Epithelial cell of prostate (primary cell): ENCODE measurements at regions not wholly inside any gene's neighbourhood (a gene's known extent, or its start where the extent isn't known, plus 50 kb on each side); places are given as distances from the start of the nearest gene placed in this dataset.
A peak's percentile ranks its signal among the peaks of the same experiment; 100 is the strongest.
"Not testable (repeated sequence)": the region's sequence is repeated elsewhere in the genome, so short reads cannot be mapped to it uniquely, and the experiment has no call there.

Experiments
- DNase-seq: peaks from one replicate; pipeline ENCODE4 v3.0.0-alpha.2; 2011; ENCODE audit warnings: low read depth, low spot score
- H3K27ac ChIP-seq: fragments of 450-650 bp; 2 replicates; pipeline ENCODE4 v1.5.1; 2017; ENCODE audit warnings: mild to moderate bottlenecking

GRCh38 chr6:78489874-78490273, 377.5 kb upstream of the IRAK1BP1 start:
- peak; percentile 8 for DNase-seq
- H3K27ac ChIP-seq: no peak overlapping the region

DNA sequence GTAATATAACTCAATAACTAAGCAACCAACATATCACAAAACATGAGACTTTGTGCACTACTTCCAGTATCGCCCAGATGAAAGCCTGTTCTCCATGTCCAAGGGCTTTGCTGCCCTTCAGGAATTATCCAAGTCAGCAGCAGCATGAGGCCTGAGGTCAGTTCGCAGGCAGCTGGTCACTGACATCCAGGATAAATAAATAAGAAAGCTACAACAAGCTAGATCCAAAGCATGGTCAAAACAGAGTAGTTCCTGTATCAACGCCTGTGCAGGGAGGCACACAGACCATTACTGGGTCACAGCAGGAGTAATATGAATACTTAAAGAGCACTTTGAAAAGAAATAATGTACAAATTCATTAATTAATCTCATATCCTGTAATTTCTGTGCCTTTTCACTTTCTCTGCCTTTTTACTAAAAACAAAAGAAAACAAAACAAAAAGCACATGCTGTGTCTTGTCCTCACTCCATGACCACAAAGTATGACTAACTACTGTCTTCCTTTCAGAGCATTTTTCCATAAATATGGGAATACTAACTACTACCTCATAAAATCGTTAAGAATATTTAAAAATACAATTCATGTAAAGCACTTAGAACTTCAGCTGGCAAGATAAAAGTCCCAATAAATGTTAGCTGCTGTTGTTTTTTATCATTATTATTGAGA, 374.9 kb upstream of the IRAK1BP1 start:
- DNase-seq: no peak
- peak overlapping the region; percentile 1 for H3K27ac ChIP-seq

GRCh38 chr6:78500299-78501089, 366.9 kb upstream of the IRAK1BP1 start:
- H3K27ac ChIP-seq: no peak overlapping the region
- no peak for DNase-seq

- H3K27ac ChIP-seq: no peak overlapping the region
- DNase-seq: no peak
These were observed 364.9 kb upstream of the IRAK1BP1 start for GRCh38 chr6:78502386-78502887.

GRCh38 chr6:78505178-78505577, 362.2 kb upstream of the IRAK1BP1 start:
- DNase-seq: no peak

GRCh38 chr6:78511009-78511408, 356.3 kb upstream of the IRAK1BP1 start:
- no peak overlapping the region for H3K27ac ChIP-seq
- DNase-seq: no peak

More at GRCh38 chr6:78505178-78505577, 362.2 kb upstream of the IRAK1BP1 start:
- no peak overlapping the region for H3K27ac ChIP-seq

DNA sequence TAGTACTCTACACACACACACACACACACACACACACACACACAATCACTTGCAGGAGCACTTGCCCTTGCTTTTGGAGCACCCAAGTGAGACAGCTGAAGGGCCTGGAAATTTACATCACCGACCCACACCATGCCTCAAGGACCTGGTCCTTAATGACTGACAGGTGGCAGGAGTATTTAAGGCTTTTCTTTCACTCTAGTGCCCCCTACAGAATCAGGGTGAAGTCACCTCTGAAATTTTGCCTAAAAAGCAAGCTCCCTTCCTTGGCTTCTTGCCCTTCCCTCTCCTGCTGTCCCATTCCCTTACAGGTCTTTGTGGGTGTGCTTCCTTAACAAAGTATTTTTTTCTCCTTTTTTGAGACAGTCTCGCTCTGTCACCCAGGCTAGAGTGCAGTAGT, 353.5 kb upstream of the IRAK1BP1 start:
- H3K27ac ChIP-seq: no peak overlapping the region
- no peak for DNase-seq

DNA sequence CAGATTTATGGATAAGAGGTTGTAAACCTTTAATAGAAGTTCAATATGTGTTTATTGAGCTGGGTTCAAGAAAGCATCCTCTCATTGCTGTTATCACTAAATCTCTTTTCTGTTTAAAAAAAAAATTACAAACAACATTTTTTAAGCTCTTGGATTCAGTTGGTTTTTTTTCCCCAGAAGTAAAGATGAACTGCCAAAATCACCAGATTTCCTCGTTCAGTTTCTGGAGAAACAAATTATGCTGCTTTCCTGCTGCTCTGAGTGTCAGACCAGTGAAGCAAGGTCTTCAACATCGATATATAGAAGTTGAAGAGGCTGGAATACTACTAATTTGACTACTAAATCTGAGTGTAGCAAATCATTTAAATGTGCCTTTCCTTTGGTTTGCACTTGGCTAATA, 352.1 kb upstream of the IRAK1BP1 start:
- no peak overlapping the region for H3K27ac ChIP-seq
- no peak for DNase-seq

DNA sequence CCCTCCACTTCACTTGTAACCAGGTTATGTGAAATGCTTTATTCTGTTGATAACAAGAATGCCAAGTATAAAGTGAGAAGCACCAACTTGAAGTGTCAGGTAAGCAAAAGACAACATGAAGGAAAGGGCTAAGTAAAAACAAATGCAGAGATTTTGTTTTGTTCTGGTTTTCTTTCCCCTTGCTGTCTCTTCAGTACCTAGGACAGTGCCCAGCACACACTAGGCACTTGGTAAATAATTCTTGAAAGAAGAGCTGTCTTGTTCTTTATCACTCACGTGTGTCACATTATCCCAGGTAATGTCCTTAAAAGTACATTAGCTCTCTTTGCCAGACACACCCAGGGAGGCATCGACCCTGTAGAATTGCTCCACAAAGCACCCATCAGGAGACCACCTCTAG, 350.0 kb upstream of the IRAK1BP1 start:
- no peak overlapping the region for H3K27ac ChIP-seq
- no peak for DNase-seq

- no peak for DNase-seq
- H3K27ac ChIP-seq: no peak overlapping the region
These were observed 343.7 kb upstream of the IRAK1BP1 start for GRCh38 chr6:78523622-78524021.

- no peak for DNase-seq
- H3K27ac ChIP-seq: no peak overlapping the region
These were observed 341.4 kb upstream of the IRAK1BP1 start for GRCh38 chr6:78525976-78526375.

- H3K27ac ChIP-seq: no peak overlapping the region
- DNase-seq: no peak
These were observed 340.9 kb upstream of the IRAK1BP1 start for GRCh38 chr6:78526432-78526831.

GRCh38 chr6:78528926-78529325, 338.4 kb upstream of the IRAK1BP1 start:
- H3K27ac ChIP-seq: no peak overlapping the region
- no peak for DNase-seq

DNA sequence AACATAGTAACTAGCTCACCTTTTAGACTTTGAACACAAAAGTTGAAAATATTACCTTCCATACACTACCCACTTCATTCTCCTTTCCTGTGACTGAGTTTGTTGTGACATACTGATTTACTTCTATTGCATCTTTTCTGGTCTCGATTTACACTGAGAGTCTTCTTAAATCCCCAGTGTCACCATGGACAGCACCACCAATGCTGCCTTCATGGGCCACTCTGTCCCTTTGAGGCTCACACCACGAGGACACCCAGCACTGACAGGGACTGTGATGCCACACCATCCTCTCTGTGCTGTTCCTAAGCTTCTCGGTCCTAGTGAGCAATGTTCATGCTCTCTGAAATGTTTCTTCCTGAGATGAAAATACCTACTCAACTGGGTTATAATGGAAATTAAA, 337.1 kb upstream of the IRAK1BP1 start:
- DNase-seq: no peak
- H3K27ac ChIP-seq: no peak overlapping the region

GRCh38 chr6:78533426-78533825, 333.9 kb upstream of the IRAK1BP1 start:
- no peak overlapping the region for H3K27ac ChIP-seq
- DNase-seq: no peak

DNA sequence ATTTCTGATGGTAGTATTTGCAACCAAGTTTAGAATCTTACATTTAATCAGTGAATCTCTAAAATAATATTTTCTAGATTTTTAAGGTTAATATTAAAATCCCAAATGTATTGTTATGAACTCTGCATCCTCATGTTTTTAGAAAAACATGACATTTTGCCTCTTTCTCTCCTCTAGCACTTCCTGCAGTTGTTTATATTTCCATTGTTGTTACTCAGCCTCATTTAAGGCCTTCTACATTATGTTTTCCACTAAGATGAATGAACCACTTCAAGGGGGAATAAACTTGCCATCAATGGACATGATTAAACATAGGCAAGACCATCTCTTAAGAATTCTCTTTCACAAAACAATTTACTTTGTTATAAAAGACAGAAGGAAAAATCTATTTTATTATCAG, 333.5 kb upstream of the IRAK1BP1 start:
- H3K27ac ChIP-seq: no peak overlapping the region
- no peak for DNase-seq

GRCh38 chr6:78538002-78538401, 329.3 kb upstream of the IRAK1BP1 start:
- peak; percentile 14 for DNase-seq
- H3K27ac ChIP-seq: no peak overlapping the region

DNA sequence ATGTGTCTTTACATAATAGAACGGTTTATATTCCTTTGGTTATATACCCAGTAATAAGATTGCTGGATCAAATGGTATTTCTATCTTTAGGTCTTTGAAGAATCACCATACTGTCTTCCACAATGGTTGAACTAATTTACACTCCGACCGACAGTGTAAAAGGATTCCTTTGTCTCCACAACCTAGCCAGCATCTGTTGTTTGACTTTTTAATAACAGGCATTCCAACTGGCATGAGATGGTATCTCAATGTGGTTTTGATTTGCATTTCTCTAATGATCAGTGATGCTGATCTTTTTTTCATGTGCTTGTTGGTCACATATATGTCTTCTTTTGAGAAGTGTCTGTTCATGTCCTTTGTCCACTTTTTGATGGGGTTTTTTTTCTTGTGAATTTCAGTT, 319.7 kb upstream of the IRAK1BP1 start:
- not testable (repeated sequence) for H3K27ac ChIP-seq, DNase-seq

- no peak for DNase-seq
- no peak overlapping the region for H3K27ac ChIP-seq
These were observed 316.0 kb upstream of the IRAK1BP1 start for GRCh38 chr6:78551361-78551760.

- DNase-seq: no peak
- H3K27ac ChIP-seq: no peak overlapping the region
These were observed 314.9 kb upstream of the IRAK1BP1 start for GRCh38 chr6:78552435-78552834.

DNA sequence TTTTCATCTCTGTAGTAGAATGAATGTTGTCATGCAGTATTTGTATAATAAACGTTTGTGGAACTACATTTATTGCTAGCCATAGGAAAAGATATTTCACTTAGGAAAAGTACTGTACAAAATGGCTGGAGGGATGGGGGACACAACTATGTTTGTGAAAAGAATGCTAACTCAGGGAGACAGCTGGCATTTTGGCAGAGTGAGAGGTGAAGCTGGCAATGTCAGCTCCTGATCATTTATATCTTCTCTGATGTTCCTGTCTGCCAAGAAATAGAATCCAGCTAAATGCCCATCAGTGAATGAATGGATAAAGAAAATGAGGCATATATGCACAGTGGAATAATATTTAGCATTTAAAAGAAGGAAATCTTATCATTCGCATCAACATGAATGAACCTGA, 313.0 kb upstream of the IRAK1BP1 start:
- no peak for DNase-seq
- no peak overlapping the region for H3K27ac ChIP-seq

GRCh38 chr6:78559056-78559455, 308.3 kb upstream of the IRAK1BP1 start:
- no peak for DNase-seq

More at GRCh38 chr6:78559056-78559455, 308.3 kb upstream of the IRAK1BP1 start:
- H3K27ac ChIP-seq: no peak overlapping the region
